ENCODE measurements at regions not wholly inside any gene's neighbourhood (a gene's known extent, or its start where the extent isn't known, plus 50 kb on each side); places are given as distances from the start of the nearest gene placed in this dataset.
A peak's percentile ranks its signal among the peaks of the same experiment; 100 is the strongest.

DNA sequence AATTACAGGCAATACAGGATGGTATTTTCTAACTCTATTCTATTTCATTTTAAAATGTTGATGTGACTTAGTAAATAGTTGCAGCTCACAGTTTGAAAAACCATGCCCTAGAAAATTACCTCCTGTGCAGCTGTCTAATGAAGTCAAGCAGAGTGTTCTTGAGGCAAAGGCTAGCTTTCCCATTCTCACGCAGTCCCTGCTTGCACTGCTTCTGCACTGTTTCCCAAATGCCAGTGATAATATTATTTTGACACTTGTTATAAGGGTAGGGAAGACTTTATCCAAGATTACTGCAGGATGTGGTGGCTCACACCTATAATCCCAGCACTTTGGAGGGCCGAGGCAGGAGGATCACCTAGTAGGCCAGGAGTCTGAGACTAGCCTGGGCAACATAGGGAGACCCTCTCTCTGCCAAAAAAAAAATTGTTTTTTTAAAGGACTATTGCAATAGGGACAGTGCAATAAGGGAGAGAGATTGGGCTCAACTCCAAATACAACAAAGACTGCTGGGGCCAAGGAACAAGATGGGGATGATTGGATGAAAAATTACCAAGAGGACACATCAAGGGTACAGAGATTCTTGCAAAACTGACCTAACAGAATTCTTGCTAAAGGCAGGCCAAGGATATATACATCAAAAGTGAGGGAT, 196.1 kb downstream of the LY86 start:
- DNase-seq = no peak

DNA sequence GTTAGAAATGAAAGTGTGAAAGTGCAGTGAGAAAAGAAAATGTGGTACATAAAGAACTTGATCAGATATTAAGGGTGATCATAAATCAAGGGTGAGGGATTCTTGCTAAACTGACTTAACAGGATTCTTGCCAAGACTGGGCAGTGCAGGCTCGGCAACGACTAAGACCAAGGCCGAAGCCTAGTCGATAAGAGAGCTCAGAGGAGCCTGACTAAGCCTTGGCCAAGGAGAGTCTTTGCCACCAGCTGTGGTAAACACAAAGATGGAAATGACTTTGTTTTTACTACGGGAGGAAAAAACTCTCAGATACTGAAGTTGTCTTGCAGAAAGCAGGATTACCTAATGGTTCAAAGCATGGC, 196.6 kb downstream of the LY86 start:
- no peak for DNase-seq

DNA sequence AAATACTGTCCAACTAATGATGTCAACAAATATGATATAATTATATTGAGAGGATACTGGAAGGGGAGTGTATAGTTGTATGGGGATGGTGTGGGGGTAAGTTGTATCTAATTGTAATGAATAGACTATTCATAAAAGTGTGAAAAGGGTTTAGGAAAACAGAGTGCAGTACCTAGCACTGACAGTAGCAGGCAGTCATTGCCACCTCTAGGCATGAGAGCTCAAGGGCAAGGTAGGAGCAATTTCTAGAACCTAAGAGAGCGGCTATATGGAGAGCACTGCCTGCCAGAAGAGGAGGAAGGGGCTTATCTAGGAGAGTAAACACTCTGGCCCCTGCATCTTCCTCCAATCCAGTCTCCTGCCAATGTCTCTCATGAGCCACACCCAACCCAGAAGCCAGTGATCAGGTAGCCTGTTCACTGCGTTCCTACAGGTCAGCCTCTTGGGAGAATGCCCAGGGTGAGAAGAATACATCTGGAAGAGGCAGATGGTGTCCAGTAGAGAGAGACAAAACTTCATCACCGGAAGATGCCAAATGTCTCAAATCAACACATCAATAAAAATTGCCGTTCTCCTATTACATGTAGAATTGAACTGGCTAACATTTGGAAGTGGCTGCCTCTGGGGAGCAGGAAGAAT, 200.0 kb downstream of the LY86 start:
- no peak for DNase-seq

DNA sequence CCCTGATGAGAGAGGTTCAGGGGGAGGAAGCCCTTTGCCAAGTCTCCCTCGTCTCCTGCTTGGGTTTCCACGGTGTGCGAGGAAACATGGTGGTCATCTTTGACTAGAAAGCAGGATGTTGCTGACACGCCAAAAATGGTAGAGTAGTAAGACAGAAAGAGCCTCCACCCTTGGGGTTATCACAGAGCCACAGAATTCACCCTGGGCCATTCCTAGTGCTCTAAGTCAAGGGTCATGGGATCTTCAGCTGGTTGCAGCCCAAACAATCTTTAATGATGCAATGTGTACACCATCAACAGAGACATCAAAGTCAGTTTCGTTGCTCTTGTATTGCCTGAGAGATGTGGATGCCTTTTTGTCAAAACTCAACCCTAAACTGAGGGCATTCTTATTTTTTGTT, 201.9 kb downstream of the LY86 start:
- no peak for DNase-seq

DNA sequence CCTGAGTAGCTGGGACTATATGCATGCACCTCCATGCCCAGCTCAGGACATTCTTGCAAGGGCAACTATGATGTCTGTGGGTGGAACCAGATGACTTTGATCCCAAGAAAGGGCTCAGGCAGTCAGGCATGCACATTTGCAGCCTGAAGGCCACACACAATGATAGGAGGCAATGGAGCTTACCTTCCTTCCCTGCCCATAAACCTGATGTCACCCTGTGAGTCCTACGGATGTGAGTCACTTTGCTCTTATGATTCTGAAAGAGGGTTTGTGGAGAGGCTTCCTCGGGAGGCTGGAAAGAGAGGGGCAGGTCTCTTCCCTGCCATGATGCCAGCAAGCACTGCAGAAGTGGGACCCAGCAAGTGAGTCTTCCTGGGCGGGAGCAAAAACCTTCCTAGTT, 202.4 kb downstream of the LY86 start:
- no peak for DNase-seq

DNA sequence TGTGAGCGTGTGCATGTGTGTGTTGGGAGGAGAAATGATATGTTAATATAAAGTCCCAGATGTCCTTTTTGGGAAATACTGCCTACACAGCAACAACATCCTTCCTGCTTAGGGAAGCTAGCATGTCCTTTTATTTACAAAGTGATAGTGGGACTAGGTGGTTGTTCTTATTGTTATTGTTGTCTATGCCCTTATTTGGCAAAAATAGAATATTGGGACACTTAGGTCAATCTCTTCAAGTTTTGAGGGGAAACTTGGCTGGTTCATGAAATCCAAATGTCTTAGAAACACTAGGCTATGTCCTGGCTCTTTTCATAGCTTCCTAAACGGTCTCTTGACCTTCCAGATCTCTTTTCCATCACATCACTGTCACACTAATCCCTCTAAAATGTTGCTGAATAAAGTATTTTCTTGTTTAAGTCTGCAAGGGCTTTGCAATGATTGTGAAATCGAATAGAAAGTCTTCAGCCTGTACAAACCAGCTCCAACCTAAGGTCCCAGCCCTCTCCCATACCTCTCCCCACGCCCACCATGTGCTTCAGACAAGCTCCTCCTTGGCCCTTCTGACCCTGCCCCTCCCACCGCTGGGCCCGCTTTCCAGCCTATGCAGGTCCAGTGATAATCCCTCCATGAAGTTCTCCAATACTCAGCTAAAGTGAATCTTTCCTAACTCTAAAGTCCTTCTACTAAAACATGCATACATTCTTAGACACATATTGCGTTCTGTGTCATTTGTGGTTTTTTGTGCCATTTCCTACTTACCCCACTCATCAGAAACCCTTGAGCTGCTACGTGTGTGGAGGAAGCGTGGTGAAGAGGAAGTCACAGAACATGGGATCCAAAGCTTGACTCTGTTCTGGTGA, 205.1 kb downstream of the LY86 start:
- DNase-seq = no peak

DNA sequence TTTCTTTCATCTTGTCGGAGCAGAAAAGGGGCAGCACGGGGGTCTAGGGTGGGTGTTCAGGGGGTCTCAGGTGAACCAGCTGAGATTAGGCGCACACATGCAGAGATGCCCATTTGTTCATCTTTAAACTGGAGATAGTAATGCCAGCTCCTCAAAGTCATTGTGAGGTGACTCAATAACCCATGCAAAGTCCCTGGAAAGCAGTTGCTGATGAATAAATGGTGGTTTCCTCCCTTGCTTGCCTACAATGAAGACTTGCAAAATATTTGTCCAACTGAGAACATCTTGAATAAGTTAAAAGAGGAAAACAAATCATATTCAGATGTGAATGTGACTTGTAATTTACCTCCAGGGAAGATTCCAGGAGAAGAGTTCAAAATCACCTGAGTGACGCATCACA, 206.9 kb downstream of the LY86 start:
- no peak for DNase-seq

DNA sequence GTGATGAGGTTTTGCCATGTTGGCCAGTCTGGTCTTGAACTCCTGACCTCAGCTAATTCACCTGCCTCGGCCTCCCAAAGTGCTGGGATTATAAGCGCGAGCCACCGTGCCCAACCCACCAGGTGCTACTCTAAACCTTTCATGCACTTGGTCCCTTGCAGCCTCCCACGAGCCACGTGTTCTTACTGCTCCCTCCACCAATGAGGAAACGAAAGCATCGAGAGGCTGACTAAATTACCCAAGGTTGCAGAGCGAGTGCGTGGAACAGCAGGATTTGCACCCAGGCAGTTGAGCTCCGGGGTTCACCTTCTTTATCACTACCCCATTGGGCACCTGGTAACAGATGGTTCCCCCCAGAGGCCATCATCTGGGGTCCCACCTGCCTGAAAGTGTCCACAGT, 208.3 kb downstream of the LY86 start:
- DNase-seq = no peak

DNA sequence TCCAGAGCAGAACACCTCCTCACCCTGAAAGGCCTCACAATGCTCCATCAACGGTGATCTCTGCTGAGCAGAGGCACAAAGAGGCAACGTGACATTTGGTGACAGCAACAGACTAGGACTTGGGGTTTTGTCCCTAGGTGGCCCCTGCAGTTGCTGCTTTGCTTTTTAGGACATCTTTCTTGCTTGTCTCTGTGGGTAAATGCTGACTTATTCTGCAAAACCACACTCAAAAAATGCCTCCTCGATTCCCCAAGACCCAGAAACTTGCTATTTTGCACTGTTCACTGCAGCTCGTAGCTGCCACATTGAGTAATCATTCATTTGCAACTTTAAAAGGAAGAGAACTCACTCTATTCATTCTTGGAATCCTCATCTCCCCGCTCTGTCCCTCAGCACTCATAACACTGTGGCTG, 209.9 kb downstream of the LY86 start:
- no peak for DNase-seq

DNA sequence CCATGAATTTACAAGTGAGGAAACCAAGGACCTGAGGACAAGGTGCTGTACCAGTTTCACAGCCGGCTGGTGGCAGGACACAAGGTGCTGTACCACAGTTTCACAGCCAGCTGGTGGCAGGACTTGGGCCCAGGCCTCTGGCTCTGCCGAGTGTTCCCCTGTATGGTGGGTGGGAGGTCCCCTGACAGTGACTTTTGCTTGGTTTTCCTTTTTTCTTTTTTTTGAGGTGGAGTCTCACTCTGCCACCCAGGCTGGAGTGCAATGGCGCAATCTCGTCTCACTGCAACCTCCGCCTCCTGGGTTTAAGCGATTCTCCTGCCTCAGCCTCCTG, 212.4 kb downstream of the LY86 start:
- no peak for DNase-seq

DNA sequence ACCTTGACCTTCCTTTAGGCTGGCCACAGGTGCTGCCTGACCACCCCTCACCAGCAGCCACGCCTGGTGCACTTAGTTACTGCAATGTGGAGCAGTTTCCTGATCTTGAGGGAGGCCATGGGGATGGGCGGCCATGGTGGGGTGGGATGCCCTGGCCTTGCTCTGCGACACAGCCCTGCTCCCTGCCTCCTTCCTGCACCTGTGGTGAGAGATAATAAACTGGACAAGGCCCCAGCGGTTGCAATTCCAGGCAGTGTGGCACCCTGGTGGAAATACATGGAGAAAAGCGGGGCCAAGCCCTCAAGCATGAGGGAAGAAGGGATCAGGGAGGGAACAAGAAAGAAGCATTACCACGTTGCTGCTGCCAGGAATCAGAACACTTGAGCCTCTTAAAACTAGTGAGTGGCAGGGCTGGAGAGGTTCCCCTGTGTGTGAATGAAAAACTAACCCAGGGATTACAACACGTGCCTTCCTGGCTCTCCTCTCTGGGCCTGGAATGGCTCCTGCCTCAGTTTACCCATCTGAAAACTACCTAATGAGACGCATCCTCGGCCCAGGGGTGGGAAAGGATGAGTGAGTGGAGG, 213.2 kb downstream of the LY86 start:
- DNase-seq = no peak

DNA sequence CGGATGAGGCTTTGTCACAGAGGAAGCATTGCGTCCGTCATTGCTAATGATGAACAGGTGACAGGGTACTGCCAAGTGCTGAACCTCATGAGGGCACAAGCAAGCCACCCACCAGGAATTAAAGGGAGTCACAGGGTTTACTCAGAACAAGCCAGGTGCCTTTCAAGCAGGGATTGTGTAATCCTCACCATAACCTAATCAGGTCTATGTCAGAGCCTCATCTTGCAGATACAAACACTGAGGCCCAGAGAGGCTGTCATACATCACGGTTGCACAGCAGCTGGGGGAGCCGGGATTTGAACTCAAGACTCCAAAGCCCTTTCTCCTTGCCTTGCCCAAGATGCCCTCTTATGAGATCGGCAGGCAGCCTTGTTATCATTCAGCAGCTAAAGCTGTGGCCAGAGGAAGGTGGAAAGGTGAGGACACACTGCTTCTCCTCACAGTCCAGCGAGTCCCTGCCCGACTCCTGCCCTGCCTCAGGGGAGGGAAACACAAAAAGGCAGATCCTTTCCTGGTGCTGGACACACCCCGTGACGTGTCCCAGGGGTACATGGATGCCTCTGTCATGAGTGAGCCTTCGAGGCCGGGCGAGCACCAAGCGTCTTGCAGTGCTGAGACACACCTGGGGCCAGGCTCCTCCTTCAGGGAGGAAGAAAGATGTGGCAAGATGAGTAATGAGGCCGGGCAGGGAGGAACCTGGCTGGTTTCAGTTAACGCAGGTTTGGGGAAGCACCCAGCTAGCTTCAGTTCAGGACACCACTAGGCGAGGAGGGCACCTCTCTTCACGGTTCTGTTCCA, 214.9 kb downstream of the LY86 start:
- DNase-seq = peak; percentile 20

DNA sequence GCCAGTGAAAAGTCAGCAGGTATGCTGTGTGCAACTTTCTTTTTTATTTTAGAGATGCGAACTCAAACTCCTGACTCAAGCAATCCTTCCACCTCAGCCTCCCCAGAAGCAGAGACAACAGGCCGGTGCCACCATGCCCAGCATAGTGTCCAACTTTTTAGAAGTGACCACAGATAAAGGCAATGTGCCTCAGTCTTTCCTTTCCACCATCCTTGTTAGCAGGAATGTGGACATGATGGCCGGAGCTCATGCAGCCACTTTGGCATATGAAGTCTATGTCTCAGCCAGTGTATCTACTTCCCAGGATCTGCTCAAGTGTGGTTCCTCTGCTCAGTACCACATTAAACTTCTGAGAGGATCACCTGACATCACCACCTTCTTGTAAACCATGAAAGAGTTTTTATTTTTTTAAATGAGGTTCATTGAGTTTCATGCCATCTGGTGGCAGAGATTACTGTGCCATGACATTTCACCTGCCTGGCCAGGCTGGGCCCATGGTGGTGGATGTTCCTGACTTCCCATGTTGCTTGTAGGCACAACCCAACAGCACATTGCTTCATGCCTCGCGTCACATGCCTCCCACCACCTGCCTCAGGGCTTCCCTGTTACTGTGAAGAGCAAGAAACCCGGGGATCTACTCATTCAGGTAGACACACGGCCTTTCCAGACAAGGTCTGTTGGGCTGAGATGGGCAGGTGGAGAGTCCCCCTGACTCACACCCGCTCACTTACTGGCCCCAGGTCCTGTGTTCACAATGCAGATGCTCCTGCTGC, 216.5 kb downstream of the LY86 start:
- no peak for DNase-seq

DNA sequence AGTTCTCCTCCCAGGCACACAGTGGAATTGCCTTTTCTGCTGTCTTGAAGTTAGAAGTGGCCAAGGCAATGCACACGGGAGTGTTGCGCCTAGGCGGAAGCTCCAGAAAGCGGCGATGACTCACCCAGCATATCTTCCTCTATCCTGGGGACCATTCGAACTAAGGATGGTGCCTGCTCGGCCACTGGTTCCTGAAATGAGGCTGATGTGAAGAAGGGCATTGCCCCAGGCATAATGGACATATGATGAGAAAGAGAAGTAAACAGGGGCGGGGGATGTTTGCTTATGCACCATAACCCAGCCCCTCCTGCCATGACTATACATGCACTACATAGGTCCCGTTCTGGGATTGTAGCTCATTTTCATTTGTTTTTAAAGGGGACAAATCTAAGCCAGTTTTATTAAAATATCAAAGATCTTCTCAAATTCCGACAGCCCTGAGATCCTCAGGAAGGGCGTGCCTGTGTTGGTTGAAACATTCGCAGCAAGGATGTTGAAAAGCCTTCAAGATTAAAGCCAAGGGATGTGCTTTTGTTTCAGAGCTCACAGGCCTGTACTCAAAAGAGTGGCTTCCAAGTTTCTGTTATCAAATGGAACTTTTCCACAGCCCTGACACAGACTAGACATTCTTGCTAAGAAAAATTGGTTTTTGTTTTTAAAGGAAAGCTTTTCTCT, 218.5 kb downstream of the LY86 start:
- DNase-seq = no peak

DNA sequence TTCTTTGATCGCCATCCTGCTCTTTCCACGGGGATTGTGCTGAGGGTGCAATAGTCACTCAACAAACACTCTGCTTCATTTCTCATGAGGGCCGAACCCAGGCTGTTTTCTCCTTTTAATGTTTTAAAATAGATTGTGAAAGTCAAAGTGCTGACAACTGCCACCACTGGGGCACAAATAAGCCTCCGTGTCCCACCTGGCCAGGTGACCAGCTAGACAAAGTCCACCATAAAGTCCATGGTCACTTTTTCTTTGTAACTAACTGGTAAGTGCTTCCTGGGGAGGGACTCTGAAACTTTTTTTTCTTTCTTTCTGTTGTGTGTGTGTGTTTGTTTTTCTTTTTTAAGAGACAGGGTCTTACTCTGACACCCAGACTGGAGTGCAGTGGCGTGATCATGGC, 219.8 kb downstream of the LY86 start:
- DNase-seq = no peak

DNA sequence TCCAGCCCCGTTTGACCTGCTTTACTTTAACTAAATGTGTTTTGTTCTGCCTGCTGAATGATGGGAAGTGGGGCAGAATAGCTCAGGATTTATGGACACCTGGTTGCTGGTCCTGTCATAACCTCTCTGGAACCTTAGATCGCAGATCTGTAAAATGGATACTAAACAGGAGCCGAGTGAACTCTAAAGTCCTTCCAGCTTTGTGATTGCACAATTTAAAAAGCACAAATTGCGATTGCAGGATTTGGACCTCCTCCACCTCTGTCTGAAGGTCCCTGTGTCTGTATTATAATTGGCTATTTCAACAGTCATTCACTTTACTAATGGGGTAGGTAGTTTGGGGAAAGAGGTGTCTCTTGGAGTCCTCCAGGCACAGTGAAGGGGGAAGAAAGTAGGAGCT, 220.4 kb downstream of the LY86 start:
- no peak for DNase-seq

DNA sequence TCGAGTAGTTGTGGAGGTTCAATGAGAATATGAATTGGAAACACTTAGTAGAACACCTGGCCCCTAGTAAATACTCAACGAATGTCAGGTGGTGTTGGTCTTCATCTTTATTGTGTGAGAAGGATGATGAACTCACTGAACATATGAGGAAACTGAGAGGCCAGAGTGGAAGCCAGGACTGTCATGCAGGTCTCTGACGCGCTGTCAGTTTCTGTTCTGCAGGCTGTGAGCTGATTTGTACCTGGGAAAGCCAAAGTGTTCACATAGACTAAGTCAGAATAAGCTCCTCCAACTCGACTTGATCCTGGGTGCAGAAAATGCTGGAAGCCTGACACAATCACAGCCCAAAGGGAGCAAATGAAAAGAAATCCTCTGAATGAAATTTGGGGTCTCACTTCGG, 222.2 kb downstream of the LY86 start:
- peak; percentile 21 for DNase-seq

DNA sequence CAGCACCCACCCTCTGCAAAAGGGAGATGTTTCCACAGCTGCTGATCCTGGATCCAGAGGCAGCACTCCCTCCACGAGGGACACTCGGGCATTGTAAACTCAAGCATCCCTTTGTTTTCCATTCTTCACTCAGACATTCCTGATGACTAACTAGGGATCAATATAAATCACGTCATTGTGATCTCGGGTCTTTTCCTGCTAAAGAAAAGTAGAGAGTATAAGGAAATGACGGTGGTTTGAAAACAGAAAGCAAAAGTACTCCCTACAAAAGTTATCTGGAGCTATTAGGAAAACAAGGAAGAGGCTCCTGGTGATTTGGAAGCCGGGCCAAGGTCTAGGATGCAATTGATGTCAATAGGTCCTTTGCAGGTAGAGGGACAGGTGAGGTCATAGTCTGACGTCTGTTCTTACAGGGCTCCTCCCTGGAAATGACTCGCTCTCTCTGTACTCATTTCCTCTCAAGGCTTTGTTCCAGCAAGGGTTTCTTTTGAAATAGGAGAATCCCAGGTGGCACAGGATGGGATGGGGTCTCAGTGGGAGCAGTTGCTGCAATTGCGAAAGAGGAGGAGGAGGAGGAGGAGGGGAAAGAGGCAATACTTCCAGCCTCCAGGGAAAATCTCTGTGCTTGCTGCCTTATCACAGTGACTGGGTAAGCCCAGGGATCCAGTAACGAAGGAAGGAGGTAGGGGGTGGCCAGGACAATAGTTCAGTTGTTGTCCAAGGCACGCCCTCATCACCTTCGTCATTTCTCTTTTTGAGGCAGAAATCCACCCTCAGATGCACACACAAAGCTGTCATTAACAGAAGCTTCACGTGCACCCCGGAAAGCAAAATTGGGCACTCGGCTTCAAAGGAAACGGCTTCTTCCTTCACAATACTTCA, 222.8 kb downstream of the LY86 start:
- peak; percentile 73 for DNase-seq

DNA sequence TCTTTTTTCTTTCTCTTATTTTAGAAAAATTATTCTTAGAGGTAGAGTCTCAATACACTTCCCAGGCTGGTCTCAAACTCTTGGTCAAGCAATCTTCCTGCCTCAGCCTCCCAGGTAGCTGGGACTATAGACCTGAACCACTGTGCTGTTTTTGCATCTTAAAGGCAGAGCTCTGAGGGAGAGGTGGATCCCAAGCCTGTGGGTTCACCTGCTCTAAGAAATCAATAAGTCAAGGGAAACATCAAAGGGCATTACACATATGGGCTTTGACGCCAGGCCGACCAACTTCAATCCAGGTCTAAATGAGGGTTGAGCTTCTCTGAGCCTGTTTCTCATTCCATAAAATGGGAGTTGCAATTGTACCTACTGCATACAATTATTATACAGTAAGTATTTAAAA, 223.9 kb downstream of the LY86 start:
- no peak for DNase-seq

DNA sequence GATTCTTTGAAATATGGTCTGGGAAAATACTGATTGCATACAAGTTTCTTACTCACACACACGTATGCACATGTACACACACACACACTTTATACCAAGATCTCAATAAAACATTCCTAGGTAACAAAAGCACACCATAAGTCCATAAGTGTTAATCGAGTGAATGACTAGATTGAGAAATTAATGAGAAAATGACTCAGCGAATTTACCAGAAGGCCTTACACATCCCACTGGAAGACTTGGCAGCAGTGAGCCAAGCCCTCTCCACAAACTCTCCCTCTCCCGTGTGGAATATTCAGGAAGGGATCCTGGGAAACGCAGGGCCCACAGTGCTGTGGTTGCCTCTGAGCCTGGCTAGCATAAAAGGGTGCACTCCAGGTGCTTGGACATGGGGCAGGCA, 227.2 kb downstream of the LY86 start:
- no peak for DNase-seq

DNA sequence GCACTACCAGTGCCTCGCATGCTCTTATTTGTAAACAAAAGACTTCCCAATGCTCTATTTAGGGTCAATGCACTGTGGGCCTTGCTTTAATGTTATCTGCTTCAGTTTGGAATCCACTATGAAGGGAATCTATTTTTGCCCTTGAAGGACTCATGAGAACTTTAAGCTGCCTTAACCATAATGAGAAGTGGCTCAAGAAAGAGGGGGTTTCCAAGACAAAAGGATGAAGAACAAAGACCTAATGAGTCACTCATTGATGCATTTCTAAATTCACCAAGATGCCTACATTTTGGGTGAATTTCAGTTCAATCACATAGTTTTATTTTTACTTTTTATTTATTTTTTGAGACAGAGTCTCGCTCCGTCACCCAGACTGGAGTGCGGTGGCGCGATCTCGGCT, 228.2 kb downstream of the LY86 start:
- no peak for DNase-seq
